ENCODE measurements at regions not wholly inside any gene's neighbourhood (a gene's known extent, or its start where the extent isn't known, plus 50 kb on each side); places are given as distances from the start of the nearest gene placed in this dataset.

GRCh38 chr2:2560374-2561015, 229.4 kb upstream of the MYT1L start:
- no peak overlapping the region for H3K4me3 ChIP-seq (replicated peaks in 1 of 2; ENCODE audit: low read depth in 2 of 2, low read length in 2 of 2)
- DNase-seq (ENCODE audit: low read depth in 2 of 2) = no peak
- TF ChIP-seq CTCF (IDR thresholded peaks at IDR 0.05; ENCODE audit: low read depth, low read length) = no peak

GRCh38 chr2:2558476-2558875, 227.4 kb upstream of the MYT1L start:
- no peak for DNase-seq (ENCODE audit: low read depth in 2 of 2)
- no peak for TF ChIP-seq CTCF (IDR thresholded peaks at IDR 0.05; ENCODE audit: low read depth, low read length)
- no peak overlapping the region for H3K4me3 ChIP-seq (replicated peaks in 1 of 2; ENCODE audit: low read depth in 2 of 2, low read length in 2 of 2)

- TF ChIP-seq CTCF (IDR thresholded peaks at IDR 0.05; ENCODE audit: low read depth, low read length) = no peak
- no peak overlapping the region for H3K4me3 ChIP-seq (replicated peaks in 1 of 2; ENCODE audit: low read depth in 2 of 2, low read length in 2 of 2)
- DNase-seq (ENCODE audit: low read depth in 2 of 2) = no peak
These were observed 226.4 kb upstream of the MYT1L start for GRCh38 chr2:2557475-2557874.

- DNase-seq (ENCODE audit: low read depth in 2 of 2) = no peak
- no peak for TF ChIP-seq CTCF (IDR thresholded peaks at IDR 0.05; ENCODE audit: low read depth, low read length)
- no peak overlapping the region for H3K4me3 ChIP-seq (replicated peaks in 1 of 2; ENCODE audit: low read depth in 2 of 2, low read length in 2 of 2)
These were observed 219.8 kb upstream of the MYT1L start for GRCh38 chr2:2550856-2551255.

- no peak for TF ChIP-seq CTCF (IDR thresholded peaks at IDR 0.05; ENCODE audit: low read depth, low read length)
- no peak for DNase-seq (ENCODE audit: low read depth in 2 of 2)
- no peak overlapping the region for H3K4me3 ChIP-seq (replicated peaks in 1 of 2; ENCODE audit: low read depth in 2 of 2, low read length in 2 of 2)
These were observed 216.8 kb upstream of the MYT1L start for GRCh38 chr2:2547911-2548310.

GRCh38 chr2:2547451-2547850, 216.4 kb upstream of the MYT1L start:
- DNase-seq (ENCODE audit: low read depth in 2 of 2) = no peak
- no peak overlapping the region for H3K4me3 ChIP-seq (replicated peaks in 1 of 2; ENCODE audit: low read depth in 2 of 2, low read length in 2 of 2)
- TF ChIP-seq CTCF (IDR thresholded peaks at IDR 0.05; ENCODE audit: low read depth, low read length) = no peak

GRCh38 chr2:2546046-2546445, 215.0 kb upstream of the MYT1L start:
- no peak overlapping the region for H3K4me3 ChIP-seq (replicated peaks in 1 of 2; ENCODE audit: low read depth in 2 of 2, low read length in 2 of 2)
- DNase-seq (ENCODE audit: low read depth in 2 of 2) = no peak
- TF ChIP-seq CTCF (IDR thresholded peaks at IDR 0.05; ENCODE audit: low read depth, low read length) = no peak
